Mammary epithelial cell (primary cell): ENCODE measurements at regions not wholly inside any gene's neighbourhood (a gene's known extent, or its start where the extent isn't known, plus 50 kb on each side); places are given as distances from the start of the nearest gene placed in this dataset.
"Not testable (repeated sequence)": the region's sequence is repeated elsewhere in the genome, so short reads cannot be mapped to it uniquely, and the experiment has no call there.

Source experiments
- EZH2 ChIP-seq: IDR thresholded peaks from 2 replicates; pipeline ENCODE4 v1.6.1; 2012; ENCODE audit warnings: low read length, inconsistent platforms, borderline replicate concordance
- TF ChIP-seq, protein P1 (sequence below), 2 donors: IDR thresholded peaks in 1 of 2; conservative IDR thresholded peaks in 1 of 2; 2 replicates each; pipeline ENCODE4 v1.5.1; 2011 to 2012; ENCODE audit warnings: inconsistent platforms in 2 of 2, low read length in 2 of 2, mild to moderate bottlenecking in 2 of 2, control low read depth in 1 of 2, low read depth in 1 of 2; ENCODE audit not compliant: insufficient read depth in 1 of 2; ENCODE audit errors: extremely low read depth in 1 of 2

DNA sequence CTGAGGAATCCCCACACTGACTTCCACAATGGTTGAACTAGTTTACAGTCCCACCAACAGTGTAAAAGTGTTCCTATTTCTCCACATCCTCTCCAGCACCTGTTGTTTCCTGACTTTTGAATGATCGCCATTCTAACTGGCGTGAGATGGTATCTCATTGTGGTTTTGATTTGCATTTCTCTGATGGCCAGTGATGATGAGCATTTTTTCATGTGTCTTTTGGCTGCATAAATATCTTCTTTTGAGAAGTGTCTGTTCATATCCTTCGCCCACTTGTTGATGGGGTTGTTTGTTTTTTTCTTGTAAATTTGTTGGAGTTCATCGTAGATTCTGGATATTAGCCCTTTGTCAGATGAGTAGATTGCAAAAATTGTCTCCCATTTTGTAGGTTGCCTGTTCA is 583.1 kb upstream of the RGMB start:
- TF ChIP-seq, protein P1, sequence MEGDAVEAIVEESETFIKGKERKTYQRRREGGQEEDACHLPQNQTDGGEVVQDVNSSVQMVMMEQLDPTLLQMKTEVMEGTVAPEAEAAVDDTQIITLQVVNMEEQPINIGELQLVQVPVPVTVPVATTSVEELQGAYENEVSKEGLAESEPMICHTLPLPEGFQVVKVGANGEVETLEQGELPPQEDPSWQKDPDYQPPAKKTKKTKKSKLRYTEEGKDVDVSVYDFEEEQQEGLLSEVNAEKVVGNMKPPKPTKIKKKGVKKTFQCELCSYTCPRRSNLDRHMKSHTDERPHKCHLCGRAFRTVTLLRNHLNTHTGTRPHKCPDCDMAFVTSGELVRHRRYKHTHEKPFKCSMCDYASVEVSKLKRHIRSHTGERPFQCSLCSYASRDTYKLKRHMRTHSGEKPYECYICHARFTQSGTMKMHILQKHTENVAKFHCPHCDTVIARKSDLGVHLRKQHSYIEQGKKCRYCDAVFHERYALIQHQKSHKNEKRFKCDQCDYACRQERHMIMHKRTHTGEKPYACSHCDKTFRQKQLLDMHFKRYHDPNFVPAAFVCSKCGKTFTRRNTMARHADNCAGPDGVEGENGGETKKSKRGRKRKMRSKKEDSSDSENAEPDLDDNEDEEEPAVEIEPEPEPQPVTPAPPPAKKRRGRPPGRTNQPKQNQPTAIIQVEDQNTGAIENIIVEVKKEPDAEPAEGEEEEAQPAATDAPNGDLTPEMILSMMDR (conservative IDR thresholded peaks at IDR 0.05 in 1 of 2, IDR thresholded peaks at IDR 0.05 in 1 of 2; ENCODE audit: extremely low read depth in 1 of 2, insufficient read depth in 1 of 2, low read depth in 1 of 2, low read length in 2 of 2): not testable (repeated sequence)
- TF ChIP-seq EZH2: not testable (repeated sequence)
